ENCODE measurements at regions not wholly inside any gene's neighbourhood (a gene's known extent, or its start where the extent isn't known, plus 50 kb on each side); places are given as distances from the start of the nearest gene placed in this dataset.

- no peak overlapping the region for H3K27ac ChIP-seq
- 0 out of 2 replicates have a peak overlapping the region, but pooled peaks have one; percentile 22 for H2AFZ ChIP-seq
- H3K36me3 ChIP-seq (ENCODE audit: low read depth) = no peaks in the 10 kb centered on the region
- no peak overlapping the region for H3K4me2 ChIP-seq
- CTCF ChIA-PET = no interaction called here
- H3K4me1 ChIP-seq (replicated peaks; ENCODE audit: insufficient read depth) = peaks cover 15% of the 10 kb centered on the region
- BruUV-seq (replicated peaks) = no TSS peak
- no peaks in the 10 kb centered on the region for H3K9me3 ChIP-seq (ENCODE audit: insufficient read depth, low read depth)
- POLR2A ChIA-PET (ENCODE audit: unreplicated experiment) = no interaction called here
- no peaks in the 10 kb centered on the region for H3K9me2 ChIP-seq (ENCODE audit: insufficient read depth)
- H3F3A ChIP-seq (ENCODE audit: insufficient read depth, low read depth) = no peaks in the 10 kb centered on the region
- intact Hi-C loops (cut with micrococcal nuclease; ENCODE audit: unreplicated experiment) = no loop called here
- no peaks in the 10 kb centered on the region for H3K79me2 ChIP-seq (ENCODE audit: low read depth)
- no peaks in the 10 kb centered on the region for H4K20me1 ChIP-seq (ENCODE audit: insufficient read depth)
- H3K4me3 ChIP-seq = no peak overlapping the region
- H3K27me3 ChIP-seq (ENCODE audit: insufficient read depth, low read depth) = no peaks in the 10 kb centered on the region
- TF ChIP-seq CTCF (conservative IDR thresholded peaks at IDR 0.05) (no peak), EZH2 (IDR thresholded peaks at IDR 0.05; ENCODE audit: low read depth) (no peak)
- DNase-seq = no peak
These were observed 786.8 kb upstream of the ACVR2A start for GRCh38 chr2:147057892-147058490.

- no peak overlapping the region for H2AFZ ChIP-seq
- intact Hi-C loops (cut with micrococcal nuclease; ENCODE audit: unreplicated experiment) = no loop called here
- ChIA-PET POLR2A (ENCODE audit: unreplicated experiment) (no interaction called here), CTCF (no interaction called here)
- H3K4me2 ChIP-seq = no peak overlapping the region
- H3K4me1 ChIP-seq (replicated peaks; ENCODE audit: insufficient read depth) = no peaks in the 10 kb centered on the region
- H3K36me3 ChIP-seq (ENCODE audit: low read depth) = no peaks in the 10 kb centered on the region
- H4K20me1 ChIP-seq (ENCODE audit: insufficient read depth) = no peaks in the 10 kb centered on the region
- H3K9me3 ChIP-seq (ENCODE audit: insufficient read depth, low read depth) = no peaks in the 10 kb centered on the region
- no peaks in the 10 kb centered on the region for H3K9me2 ChIP-seq (ENCODE audit: insufficient read depth)
- no peak overlapping the region for H3K27ac ChIP-seq
- TF ChIP-seq CTCF (conservative IDR thresholded peaks at IDR 0.05) = no peak
- no peak for TF ChIP-seq EZH2 (IDR thresholded peaks at IDR 0.05; ENCODE audit: low read depth)
- H3K79me2 ChIP-seq (ENCODE audit: low read depth) = no peaks in the 10 kb centered on the region
- H3K4me3 ChIP-seq = no peak overlapping the region
- no TSS peak for BruUV-seq (replicated peaks)
- DNase-seq = no peak
- no peaks in the 10 kb centered on the region for H3K27me3 ChIP-seq (ENCODE audit: insufficient read depth, low read depth)
- H3F3A ChIP-seq (ENCODE audit: insufficient read depth, low read depth) = no peaks in the 10 kb centered on the region
These were observed 793.0 kb upstream of the ACVR2A start for GRCh38 chr2:147051814-147052213.

GRCh38 chr2:147051248-147051647 is 793.6 kb upstream of the ACVR2A start:
- CTCF ChIA-PET = no interaction called here
- Histone ChIP-seq H3K4me1 (replicated peaks; ENCODE audit: insufficient read depth) (no peaks in the 10 kb centered on the region), H3K79me2 (ENCODE audit: low read depth) (no peaks in the 10 kb centered on the region), H3K36me3 (ENCODE audit: low read depth) (no peaks in the 10 kb centered on the region), H2AFZ (no peak overlapping the region), H3K27ac (no peak overlapping the region), H3K27me3 (ENCODE audit: insufficient read depth, low read depth) (no peaks in the 10 kb centered on the region), H3K4me2 (no peak overlapping the region), H3K4me3 (no peak overlapping the region), H3K9me2 (ENCODE audit: insufficient read depth) (no peaks in the 10 kb centered on the region), H3K9me3 (ENCODE audit: insufficient read depth, low read depth) (no peaks in the 10 kb centered on the region), H3F3A (ENCODE audit: insufficient read depth, low read depth) (no peaks in the 10 kb centered on the region), H4K20me1 (ENCODE audit: insufficient read depth) (no peaks in the 10 kb centered on the region)
- no TSS peak for BruUV-seq (replicated peaks)
- POLR2A ChIA-PET (ENCODE audit: unreplicated experiment) = no interaction called here
- TF ChIP-seq EZH2 (IDR thresholded peaks at IDR 0.05; ENCODE audit: low read depth) (no peak), CTCF (conservative IDR thresholded peaks at IDR 0.05) (no peak)
- intact Hi-C loops (cut with micrococcal nuclease; ENCODE audit: unreplicated experiment) = no loop called here
- no peak for DNase-seq
